Nephron (organoid): ENCODE measurements at regions not wholly inside any gene's neighbourhood (a gene's known extent, or its start where the extent isn't known, plus 50 kb on each side); places are given as distances from the start of the nearest gene placed in this dataset.
"Not testable (repeated sequence)": the region's sequence is repeated elsewhere in the genome, so short reads cannot be mapped to it uniquely, and the experiment has no call there.

Source experiments
- H3K27ac Mint-ChIP-seq, 3 experiments: 2 replicates each; pipeline ENCODE4 v1.8.0; 2020; ENCODE audit warnings: mixed read lengths in 3 of 3, mild to moderate bottlenecking in 2 of 3, moderate library complexity in 1 of 3
- H3K27me3 Mint-ChIP-seq: 2 replicates; pipeline ENCODE4 v1.8.0; 2021; ENCODE audit warnings: low read depth, mild to moderate bottlenecking, moderate library complexity, mixed read lengths
- H3K36me3 Mint-ChIP-seq: 2 replicates; pipeline ENCODE4 v1.8.0; 2020; ENCODE audit warnings: low read depth, mixed read lengths
- H3K4me1 Mint-ChIP-seq: 2 replicates; pipeline ENCODE4 v1.8.0; 2020; ENCODE audit warnings: mixed read lengths
- H3K4me3 Mint-ChIP-seq, 3 experiments: 2 replicates each; pipeline ENCODE4 v1.8.0; 2020; ENCODE audit warnings: mild to moderate bottlenecking in 3 of 3, mixed read lengths in 3 of 3, moderate library complexity in 2 of 3
- H3K9me3 Mint-ChIP-seq: 2 replicates; pipeline ENCODE4 v1.8.0; 2020; ENCODE audit warnings: mixed read lengths
- TF ChIP-seq, protein P1 (sequence below), 3 experiments: fragments of 200-600 bp; sonication (generic); IDR thresholded peaks; one replicate each; pipeline ENCODE4 v1.5.0; 2021; ENCODE audit warnings: antibody characterized with exemption in 3 of 3; ENCODE audit not compliant: unreplicated experiment in 3 of 3

DNA sequence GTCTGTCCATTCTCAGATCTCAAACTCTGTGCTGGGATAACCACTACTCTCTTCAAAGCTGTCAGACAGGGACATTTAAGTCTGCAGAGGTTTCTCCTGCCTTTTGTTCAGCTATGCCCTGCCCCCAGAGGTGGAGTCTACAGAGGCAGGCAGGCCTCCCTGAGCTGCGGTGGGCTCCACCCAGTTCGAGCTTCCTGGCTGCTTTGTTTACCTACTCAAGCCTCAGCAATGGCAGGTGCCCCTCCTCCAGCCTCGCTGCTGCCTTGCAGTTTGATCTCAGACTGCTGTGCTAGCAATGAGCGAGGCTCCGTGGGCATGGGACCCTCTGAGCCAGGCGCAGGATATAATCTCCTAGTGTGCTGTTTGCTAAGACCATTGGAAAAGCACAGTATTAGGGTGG lies 53.1 kb upstream of the HUNK start:
- not testable (repeated sequence) for H3K4me1 Mint-ChIP-seq, H3K27ac Mint-ChIP-seq, H3K27me3 Mint-ChIP-seq, H3K4me3 Mint-ChIP-seq, H3K36me3 Mint-ChIP-seq
- peaks cover 18% of the 10 kb centered on the region for H3K9me3 Mint-ChIP-seq

DNA sequence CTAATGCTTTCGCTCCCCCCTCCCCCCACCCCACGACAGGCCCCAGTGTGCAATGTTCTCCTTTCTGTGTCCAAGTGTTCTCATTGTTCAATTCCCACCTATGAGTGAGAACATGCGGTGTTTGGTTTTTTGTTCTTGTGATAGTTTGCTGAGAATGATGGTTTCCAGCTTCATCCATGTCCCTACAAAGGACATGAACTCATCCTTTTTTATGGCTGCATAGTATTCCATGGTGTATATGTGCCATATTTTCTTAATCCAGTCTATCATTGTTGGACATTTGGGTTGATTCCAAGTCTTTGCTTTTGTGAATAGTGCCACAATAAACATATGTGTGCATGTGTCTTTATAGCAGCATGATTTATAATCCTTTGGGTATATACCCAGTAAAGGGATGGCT lies 58.5 kb upstream of the HUNK start:
- Mint-ChIP-seq H3K4me1 (peaks cover 12% of the 10 kb centered on the region), H3K9me3 (peaks cover 18% of the 10 kb centered on the region)
- not testable (repeated sequence) for H3K27me3 Mint-ChIP-seq, H3K4me3 Mint-ChIP-seq, H3K27ac Mint-ChIP-seq, H3K36me3 Mint-ChIP-seq

DNA sequence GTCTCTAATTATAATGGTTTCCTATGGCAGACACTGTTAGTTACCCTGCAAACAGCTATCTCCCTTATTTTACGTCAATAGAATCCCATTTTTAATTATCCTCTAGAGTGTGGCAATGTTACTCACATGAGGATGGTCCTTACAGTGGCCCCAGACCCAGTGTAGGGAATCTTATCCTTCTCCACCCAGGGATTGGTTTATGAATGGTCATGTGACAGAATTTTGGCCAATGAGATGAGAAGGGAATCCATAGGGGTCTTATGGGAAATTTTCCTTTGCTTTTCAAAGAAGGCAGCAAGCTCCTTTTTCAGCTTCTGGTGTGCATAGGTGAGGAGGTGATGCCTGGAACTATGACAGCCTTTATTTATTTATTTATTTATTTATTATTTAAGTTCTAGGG lies 59.0 kb upstream of the HUNK start:
- Mint-ChIP-seq H3K4me1 (peaks cover 14% of the 10 kb centered on the region), H3K36me3 (no peaks in the 10 kb centered on the region), H3K4me3 (no peak overlapping the region), H3K27ac (no peak overlapping the region), H3K9me3 (peaks cover 16% of the 10 kb centered on the region), H3K27me3 (peaks cover 3% of the 10 kb centered on the region)
- TF ChIP-seq, protein P1, sequence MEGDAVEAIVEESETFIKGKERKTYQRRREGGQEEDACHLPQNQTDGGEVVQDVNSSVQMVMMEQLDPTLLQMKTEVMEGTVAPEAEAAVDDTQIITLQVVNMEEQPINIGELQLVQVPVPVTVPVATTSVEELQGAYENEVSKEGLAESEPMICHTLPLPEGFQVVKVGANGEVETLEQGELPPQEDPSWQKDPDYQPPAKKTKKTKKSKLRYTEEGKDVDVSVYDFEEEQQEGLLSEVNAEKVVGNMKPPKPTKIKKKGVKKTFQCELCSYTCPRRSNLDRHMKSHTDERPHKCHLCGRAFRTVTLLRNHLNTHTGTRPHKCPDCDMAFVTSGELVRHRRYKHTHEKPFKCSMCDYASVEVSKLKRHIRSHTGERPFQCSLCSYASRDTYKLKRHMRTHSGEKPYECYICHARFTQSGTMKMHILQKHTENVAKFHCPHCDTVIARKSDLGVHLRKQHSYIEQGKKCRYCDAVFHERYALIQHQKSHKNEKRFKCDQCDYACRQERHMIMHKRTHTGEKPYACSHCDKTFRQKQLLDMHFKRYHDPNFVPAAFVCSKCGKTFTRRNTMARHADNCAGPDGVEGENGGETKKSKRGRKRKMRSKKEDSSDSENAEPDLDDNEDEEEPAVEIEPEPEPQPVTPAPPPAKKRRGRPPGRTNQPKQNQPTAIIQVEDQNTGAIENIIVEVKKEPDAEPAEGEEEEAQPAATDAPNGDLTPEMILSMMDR (IDR thresholded peaks at IDR 0.05; ENCODE audit: unreplicated experiment in 3 of 3), result no peak

DNA sequence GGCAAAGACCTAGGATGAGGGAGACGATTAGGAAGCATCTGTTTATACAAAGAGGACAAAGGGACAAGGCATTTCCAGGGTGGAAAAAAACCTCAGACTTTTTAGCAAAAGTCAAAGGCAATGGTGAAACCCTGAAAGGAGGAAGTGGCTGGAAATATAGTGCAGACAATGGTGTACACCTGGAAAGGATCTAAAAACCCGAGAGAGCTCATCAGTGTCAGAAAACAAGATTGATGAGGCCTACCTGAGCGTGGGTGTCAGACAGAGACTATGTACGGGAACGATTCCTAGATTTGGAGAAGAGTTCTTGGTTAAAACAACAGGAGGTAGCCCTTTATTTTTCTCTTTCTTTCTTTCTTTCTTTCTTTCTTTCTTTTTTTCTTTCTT lies 68.8 kb upstream of the HUNK start:
- peaks cover 4% of the 10 kb centered on the region for H3K9me3 Mint-ChIP-seq
- TF ChIP-seq, protein P1 (IDR thresholded peaks at IDR 0.05; ENCODE audit: unreplicated experiment in 3 of 3), result no peak
- peaks cover 17% of the 10 kb centered on the region for H3K4me1 Mint-ChIP-seq
- no peaks in the 10 kb centered on the region for H3K36me3 Mint-ChIP-seq
- no peak overlapping the region for H3K4me3 Mint-ChIP-seq
- peak overlapping the region in 2 of 3 experiments; percentile 13 to 40 for H3K27ac Mint-ChIP-seq
- H3K27me3 Mint-ChIP-seq, result no peaks in the 10 kb centered on the region

DNA sequence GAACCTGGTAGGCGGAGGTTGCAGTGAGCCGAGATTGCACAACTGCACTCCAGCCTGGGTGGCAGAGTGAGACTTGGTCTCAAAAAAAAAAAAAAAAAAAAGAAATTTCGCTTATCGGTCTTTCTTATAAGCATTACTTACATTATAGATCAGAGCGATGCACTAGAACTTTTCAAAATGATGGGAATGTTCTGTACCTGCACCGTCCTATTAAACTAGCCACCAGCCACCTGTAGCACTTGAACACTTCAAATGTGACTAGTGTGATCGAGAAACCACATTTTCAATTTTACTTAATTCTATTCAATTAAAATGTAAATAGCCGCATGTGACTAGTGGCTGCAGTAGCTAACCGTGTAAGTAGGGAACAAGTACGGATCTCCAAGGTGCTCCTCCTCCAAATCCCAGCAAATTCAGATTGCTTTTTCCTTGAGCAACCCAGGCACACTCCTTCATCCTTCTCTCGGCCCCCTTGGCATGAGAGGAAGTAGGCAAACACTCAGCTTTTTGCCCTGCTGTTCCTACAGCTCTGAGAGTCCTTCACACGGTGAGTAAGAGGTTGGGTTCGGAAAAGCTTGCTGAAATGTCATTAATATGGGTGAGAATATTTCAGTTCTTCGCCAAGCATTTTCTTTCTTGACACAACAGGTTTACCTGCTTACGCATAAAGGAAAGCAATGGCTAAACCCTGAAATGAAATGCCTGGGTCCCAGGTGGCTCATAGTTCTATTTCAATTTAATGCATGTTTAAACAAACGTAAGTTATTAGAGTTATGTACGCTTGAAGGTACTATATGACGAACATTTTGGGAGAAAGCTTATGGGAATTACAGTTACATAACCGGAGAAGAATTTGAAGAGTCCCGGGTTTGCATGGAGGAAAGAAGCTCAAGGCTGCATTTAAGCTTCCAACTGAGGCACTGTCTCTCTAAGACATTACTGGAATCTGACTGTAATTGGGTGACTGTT lies 69.5 kb upstream of the HUNK start:
- no peak overlapping the region for H3K4me3 Mint-ChIP-seq
- TF ChIP-seq, protein P1 (IDR thresholded peaks at IDR 0.05; ENCODE audit: unreplicated experiment in 3 of 3), result no peak
- no peaks in the 10 kb centered on the region for H3K27me3 Mint-ChIP-seq
- H3K4me1 Mint-ChIP-seq, result peaks cover 22% of the 10 kb centered on the region
- H3K36me3 Mint-ChIP-seq, result no peaks in the 10 kb centered on the region
- H3K27ac Mint-ChIP-seq, result peak overlapping the region in 2 of 3 experiments; percentile 13 to 40
- H3K9me3 Mint-ChIP-seq, result peaks cover 4% of the 10 kb centered on the region

DNA sequence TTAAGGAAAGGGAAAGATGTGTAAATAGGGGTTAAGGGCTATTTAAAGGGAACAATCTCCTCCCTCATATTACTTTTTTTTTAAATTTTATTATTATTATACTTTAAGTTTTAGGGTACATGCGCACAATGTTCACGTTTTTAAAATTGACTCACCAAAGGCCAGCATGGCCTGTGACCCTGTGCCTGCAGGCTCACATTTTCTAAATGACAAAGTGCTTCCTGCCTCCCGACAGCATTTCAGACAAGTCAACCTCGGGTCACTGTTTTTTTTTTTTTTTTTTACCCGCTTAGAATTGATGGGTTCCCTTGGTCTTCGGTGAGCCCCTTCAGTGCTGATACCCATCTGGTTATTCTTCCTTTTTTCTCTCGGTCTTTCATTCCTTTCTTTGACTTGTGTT lies 70.4 kb upstream of the SCAF4 start:
- Mint-ChIP-seq H3K9me3 (peaks cover 4% of the 10 kb centered on the region), H3K36me3 (no peaks in the 10 kb centered on the region), H3K4me1 (peaks cover 22% of the 10 kb centered on the region), H3K27ac (no peak overlapping the region), H3K4me3 (no peak overlapping the region), H3K27me3 (no peaks in the 10 kb centered on the region)
- TF ChIP-seq, protein P1 (IDR thresholded peaks at IDR 0.05; ENCODE audit: unreplicated experiment in 3 of 3), result no peak
